HEK293 (cell line): ENCODE measurements at regions not wholly inside any gene's neighbourhood (a gene's known extent, or its start where the extent isn't known, plus 50 kb on each side); places are given as distances from the start of the nearest gene placed in this dataset.
A peak's percentile ranks its signal among the peaks of the same experiment; 100 is the strongest.

ENCODE experiments used
- CTCF ChIA-PET: fragments of 350-600 bp; formaldehyde crosslinking; extraction: SDS; loops from one replicate; lab custom pipeline; 2021; ENCODE audit warnings: antibody characterized with exemption; lab: Yijun Ruan, JAX
- POLR2A ChIA-PET: fragments of 300-600 bp; formaldehyde crosslinking; extraction: SDS; loops from one replicate; lab custom pipeline; 2020; ENCODE audit warnings: antibody characterized with exemption, inconsistent platforms; lab: Yijun Ruan, JAX
- H3K27ac ChIP-seq: fragments of 200-500 bp; sonication (Bioruptor generic); 2 replicates; pipeline ENCODE4 v1.5.1; 2014; ENCODE audit warnings: low read depth, low read length, control low read depth, inconsistent platforms; ENCODE audit errors: extremely low read depth
- H3K36me3 ChIP-seq, 2 experiments: fragments of 200-500 bp in 1 of 2; sonication (Bioruptor generic) in 1 of 2; 1 replicate in 1 of 2; 2 replicates in 1 of 2; pipeline ENCODE4 v1.5.1; 2014 to 2017; ENCODE audit warnings: inconsistent platforms in 2 of 2, low read length in 2 of 2; ENCODE audit not compliant: control insufficient read depth in 2 of 2, insufficient read depth in 1 of 2
- H3K4me1 ChIP-seq: fragments of 200-500 bp; sonication (Bioruptor generic); 2 replicates; pipeline ENCODE4 v1.5.1; 2014; ENCODE audit warnings: mild to moderate bottlenecking, low read length, inconsistent platforms; ENCODE audit not compliant: control insufficient read depth, insufficient read depth
- H3K4me3 ChIP-seq: 2 replicates; pipeline ENCODE4 v1.5.1; 2011; ENCODE audit warnings: low read depth, mild to moderate bottlenecking, control low read depth, low read length, moderate library complexity
- H3K9me3 ChIP-seq: fragments of 200-500 bp; sonication (Bioruptor generic); 2 replicates; pipeline ENCODE4 v1.5.1; 2014; ENCODE audit warnings: low read depth, low read length, inconsistent platforms; ENCODE audit not compliant: control insufficient read depth, insufficient read depth
- FEZF1 ChIP-seq: fragments of 450-650 bp; formaldehyde crosslinking; IDR thresholded peaks from 2 replicates; pipeline ENCODE4 v1.5.1; 2016; ENCODE audit warnings: missing biosample characterization, missing genetic modification characterization
- KLF8 ChIP-seq: fragments of 450-650 bp; formaldehyde crosslinking; IDR thresholded peaks from 2 replicates; pipeline ENCODE4 v1.5.1; 2016; ENCODE audit warnings: missing biosample characterization, missing genetic modification characterization
- MYNN ChIP-seq: fragments of 450-650 bp; formaldehyde crosslinking; IDR thresholded peaks from 2 replicates; pipeline ENCODE4 v1.5.1; 2016; ENCODE audit warnings: missing biosample characterization, missing genetic modification characterization, borderline replicate concordance
- OSR2 ChIP-seq: fragments of 450-650 bp; formaldehyde crosslinking; IDR thresholded peaks from 2 replicates; pipeline ENCODE4 v1.5.1; 2016; ENCODE audit warnings: missing biosample characterization, missing genetic modification characterization
- OVOL3 ChIP-seq: fragments of 450-650 bp; formaldehyde crosslinking; IDR thresholded peaks from 2 replicates; pipeline ENCODE4 v1.5.1; 2016; ENCODE audit warnings: missing biosample characterization, missing genetic modification characterization
- ZBTB20 ChIP-seq: fragments of 450-650 bp; formaldehyde crosslinking; IDR thresholded peaks from 2 replicates; pipeline ENCODE4 v1.5.1; 2016; ENCODE audit warnings: missing biosample characterization, missing genetic modification characterization
- ZNF121 ChIP-seq: fragments of 450-650 bp; formaldehyde crosslinking; IDR thresholded peaks from 2 replicates; pipeline ENCODE4 v1.5.1; 2016; ENCODE audit warnings: missing biosample characterization, missing genetic modification characterization
- ZNF366 ChIP-seq: fragments of 450-650 bp; formaldehyde crosslinking; conservative IDR thresholded peaks from 2 replicates; pipeline ENCODE4 v1.5.1; 2016; ENCODE audit warnings: missing biosample characterization, missing genetic modification characterization
- ZNF473 ChIP-seq: fragments of 450-650 bp; formaldehyde crosslinking; IDR thresholded peaks from 2 replicates; pipeline ENCODE4 v1.5.1; 2017; ENCODE audit warnings: missing biosample characterization, missing genetic modification characterization
- ZNF544 ChIP-seq: fragments of 450-650 bp; formaldehyde crosslinking; IDR thresholded peaks from 2 replicates; pipeline ENCODE4 v1.5.0; 2017; ENCODE audit warnings: missing biosample characterization, missing genetic modification characterization
- ZNF654 ChIP-seq: fragments of 450-650 bp; formaldehyde crosslinking; IDR thresholded peaks from 2 replicates; pipeline ENCODE4 v1.5.1; 2016; ENCODE audit warnings: low read depth, missing biosample characterization, missing genetic modification characterization
- ZNF677 ChIP-seq: fragments of 450-650 bp; IDR thresholded peaks from 2 replicates; pipeline ENCODE4 v1.5.0; 2018; ENCODE audit warnings: missing biosample characterization, mild to moderate bottlenecking, missing genetic modification characterization, moderate library complexity
- ZNF843 ChIP-seq: fragments of 450-650 bp; formaldehyde crosslinking; IDR thresholded peaks from 2 replicates; pipeline ENCODE4 v1.5.1; 2016; ENCODE audit warnings: missing biosample characterization, missing genetic modification characterization
- ZXDB ChIP-seq: fragments of 450-650 bp; formaldehyde crosslinking; IDR thresholded peaks from 2 replicates; pipeline ENCODE4 v1.5.1; 2016; ENCODE audit warnings: missing biosample characterization, missing genetic modification characterization
- TF ChIP-seq, protein P1 (sequence below): fragments of 450-650 bp; formaldehyde crosslinking; IDR thresholded peaks from 2 replicates; pipeline ENCODE4 v1.5.1; 2017; ENCODE audit warnings: missing biosample characterization, missing genetic modification characterization
- TF ChIP-seq, protein P2 (sequence below): fragments of 450-650 bp; formaldehyde crosslinking; IDR thresholded peaks from 2 replicates; pipeline ENCODE4 v1.5.1; 2016; ENCODE audit warnings: missing biosample characterization, missing genetic modification characterization
- TF ChIP-seq, protein P3 (sequence below): fragments of 450-650 bp; formaldehyde crosslinking; IDR thresholded peaks from 2 replicates; pipeline ENCODE4 v1.5.1; 2017; ENCODE audit warnings: missing biosample characterization, missing genetic modification characterization
- TF ChIP-seq, protein P4 (sequence below): fragments of 450-650 bp; formaldehyde crosslinking; IDR thresholded peaks from 2 replicates; pipeline ENCODE4 v1.5.1; 2016; ENCODE audit warnings: missing biosample characterization, missing genetic modification characterization
- TF ChIP-seq, protein P5 (sequence below): fragments of 450-650 bp; formaldehyde crosslinking; IDR thresholded peaks from 2 replicates; pipeline ENCODE4 v1.5.1; 2016; ENCODE audit warnings: missing biosample characterization, missing genetic modification characterization
- TF ChIP-seq, protein P6 (sequence below): fragments of 450-650 bp; formaldehyde crosslinking; IDR thresholded peaks from 2 replicates; pipeline ENCODE4 v1.5.1; 2017; ENCODE audit warnings: missing biosample characterization, missing genetic modification characterization

DNA sequence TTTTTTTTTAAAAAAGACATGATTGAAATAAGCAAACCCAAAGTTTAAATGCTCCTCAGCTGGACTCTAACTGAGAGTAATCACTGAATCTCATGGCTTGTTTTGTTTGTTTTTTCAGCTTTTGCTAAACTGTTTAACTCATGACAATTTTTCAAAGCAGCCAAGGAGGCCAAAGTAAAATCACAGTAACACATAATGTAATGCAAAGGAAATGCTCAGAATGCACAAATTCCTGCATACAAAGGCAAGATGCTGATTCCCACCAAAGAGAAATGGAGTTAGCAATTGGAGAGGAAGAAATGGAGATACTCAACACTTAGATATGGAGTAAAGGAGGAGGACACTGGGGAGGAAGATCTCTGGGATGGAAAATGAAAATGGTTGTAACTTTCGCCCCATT, 126.2 kb upstream of the SOX5 start:
- peaks cover 36% of the 10 kb centered on the region for H3K4me1 ChIP-seq
- no peak overlapping the region for H3K27ac ChIP-seq
- CTCF ChIA-PET, result interaction anchor here (0.6 to 0.7 kb wide), 2 partner anchors 67 to 1131 kb away, joined by 5 to 6 read pairs; no protein-coding TSS in a partner anchor
- no peaks in the 10 kb centered on the region for H3K36me3 ChIP-seq
- no peak overlapping the region for H3K4me3 ChIP-seq
- POLR2A ChIA-PET, result no interaction called here
- H3K9me3 ChIP-seq, result no peaks in the 10 kb centered on the region
- TF ChIP-seq ZNF544 (tag by site-specific recombination) (no peak), ZBTB20 (tag by site-specific recombination) (0 out of 2 replicates have a peak, but pooled peaks have one; percentile 13)

DNA sequence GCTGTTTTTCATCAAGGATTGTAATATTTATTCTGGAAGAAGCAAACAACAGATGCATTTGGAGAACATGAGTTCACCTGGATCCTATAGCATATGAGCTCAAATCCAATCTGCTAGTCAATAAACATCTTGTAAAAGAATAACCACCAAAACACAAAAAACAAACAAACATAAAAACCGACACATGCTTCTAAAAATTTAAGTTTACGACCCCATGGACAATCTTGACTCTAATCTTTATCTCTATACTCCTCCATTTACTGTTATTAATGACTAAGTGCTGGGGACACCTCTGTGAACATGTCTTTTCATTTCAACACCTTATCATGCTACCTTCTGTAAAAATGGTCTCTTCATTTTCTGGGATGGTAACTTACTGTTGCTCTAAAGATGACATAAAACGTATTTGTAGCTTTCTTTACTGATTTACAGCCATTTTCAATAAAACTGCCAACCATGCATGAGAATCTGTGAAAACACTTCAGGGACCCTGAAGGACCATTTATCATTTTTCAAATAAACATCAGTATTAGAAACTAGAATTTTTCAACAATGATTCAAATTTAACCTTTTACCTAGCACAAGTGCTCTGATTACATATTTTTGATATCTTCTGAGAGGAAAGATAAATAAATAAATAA, 123.8 kb upstream of the SOX5 start:
- H3K4me1 ChIP-seq, result peaks cover 38% of the 10 kb centered on the region
- ChIA-PET POLR2A (no interaction called here), CTCF (no interaction called here)
- no peak overlapping the region for H3K27ac ChIP-seq
- no peak overlapping the region for H3K4me3 ChIP-seq
- H3K36me3 ChIP-seq, result no peaks in the 10 kb centered on the region
- TF ChIP-seq, protein P1, sequence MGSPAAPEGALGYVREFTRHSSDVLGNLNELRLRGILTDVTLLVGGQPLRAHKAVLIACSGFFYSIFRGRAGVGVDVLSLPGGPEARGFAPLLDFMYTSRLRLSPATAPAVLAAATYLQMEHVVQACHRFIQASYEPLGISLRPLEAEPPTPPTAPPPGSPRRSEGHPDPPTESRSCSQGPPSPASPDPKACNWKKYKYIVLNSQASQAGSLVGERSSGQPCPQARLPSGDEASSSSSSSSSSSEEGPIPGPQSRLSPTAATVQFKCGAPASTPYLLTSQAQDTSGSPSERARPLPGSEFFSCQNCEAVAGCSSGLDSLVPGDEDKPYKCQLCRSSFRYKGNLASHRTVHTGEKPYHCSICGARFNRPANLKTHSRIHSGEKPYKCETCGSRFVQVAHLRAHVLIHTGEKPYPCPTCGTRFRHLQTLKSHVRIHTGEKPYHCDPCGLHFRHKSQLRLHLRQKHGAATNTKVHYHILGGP (tag by site-specific recombination), result peak; percentile 55; the same call in 1 of the 2 replicates
- TF ChIP-seq ZXDB (tag by site-specific recombination), result peak; percentile 43; the same call in 1 of the 2 replicates
- peak; percentile 69 for TF ChIP-seq FEZF1 (tag by site-specific recombination)
- TF ChIP-seq, protein P2, sequence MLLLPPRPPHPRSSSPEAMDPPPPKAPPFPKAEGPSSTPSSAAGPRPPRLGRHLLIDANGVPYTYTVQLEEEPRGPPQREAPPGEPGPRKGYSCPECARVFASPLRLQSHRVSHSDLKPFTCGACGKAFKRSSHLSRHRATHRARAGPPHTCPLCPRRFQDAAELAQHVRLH (tag by site-specific recombination), result peak; percentile 23; the same call in 1 of the 2 replicates
- peak; percentile 79 for TF ChIP-seq ZNF843 (tag by site-specific recombination)
- TF ChIP-seq OSR2 (tag by site-specific recombination), result peak; percentile 38; the same call in 1 of the 2 replicates
- TF ChIP-seq, protein P3, sequence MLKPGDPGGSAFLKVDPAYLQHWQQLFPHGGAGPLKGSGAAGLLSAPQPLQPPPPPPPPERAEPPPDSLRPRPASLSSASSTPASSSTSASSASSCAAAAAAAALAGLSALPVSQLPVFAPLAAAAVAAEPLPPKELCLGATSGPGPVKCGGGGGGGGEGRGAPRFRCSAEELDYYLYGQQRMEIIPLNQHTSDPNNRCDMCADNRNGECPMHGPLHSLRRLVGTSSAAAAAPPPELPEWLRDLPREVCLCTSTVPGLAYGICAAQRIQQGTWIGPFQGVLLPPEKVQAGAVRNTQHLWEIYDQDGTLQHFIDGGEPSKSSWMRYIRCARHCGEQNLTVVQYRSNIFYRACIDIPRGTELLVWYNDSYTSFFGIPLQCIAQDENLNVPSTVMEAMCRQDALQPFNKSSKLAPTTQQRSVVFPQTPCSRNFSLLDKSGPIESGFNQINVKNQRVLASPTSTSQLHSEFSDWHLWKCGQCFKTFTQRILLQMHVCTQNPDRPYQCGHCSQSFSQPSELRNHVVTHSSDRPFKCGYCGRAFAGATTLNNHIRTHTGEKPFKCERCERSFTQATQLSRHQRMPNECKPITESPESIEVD (tag by site-specific recombination), result peak; percentile 70
- TF ChIP-seq ZNF366, result 0 out of 2 replicates have a peak, but pooled peaks have one; percentile 32
- no peak for TF ChIP-seq ZNF654 (tag by site-specific recombination)
- TF ChIP-seq, protein P4, sequence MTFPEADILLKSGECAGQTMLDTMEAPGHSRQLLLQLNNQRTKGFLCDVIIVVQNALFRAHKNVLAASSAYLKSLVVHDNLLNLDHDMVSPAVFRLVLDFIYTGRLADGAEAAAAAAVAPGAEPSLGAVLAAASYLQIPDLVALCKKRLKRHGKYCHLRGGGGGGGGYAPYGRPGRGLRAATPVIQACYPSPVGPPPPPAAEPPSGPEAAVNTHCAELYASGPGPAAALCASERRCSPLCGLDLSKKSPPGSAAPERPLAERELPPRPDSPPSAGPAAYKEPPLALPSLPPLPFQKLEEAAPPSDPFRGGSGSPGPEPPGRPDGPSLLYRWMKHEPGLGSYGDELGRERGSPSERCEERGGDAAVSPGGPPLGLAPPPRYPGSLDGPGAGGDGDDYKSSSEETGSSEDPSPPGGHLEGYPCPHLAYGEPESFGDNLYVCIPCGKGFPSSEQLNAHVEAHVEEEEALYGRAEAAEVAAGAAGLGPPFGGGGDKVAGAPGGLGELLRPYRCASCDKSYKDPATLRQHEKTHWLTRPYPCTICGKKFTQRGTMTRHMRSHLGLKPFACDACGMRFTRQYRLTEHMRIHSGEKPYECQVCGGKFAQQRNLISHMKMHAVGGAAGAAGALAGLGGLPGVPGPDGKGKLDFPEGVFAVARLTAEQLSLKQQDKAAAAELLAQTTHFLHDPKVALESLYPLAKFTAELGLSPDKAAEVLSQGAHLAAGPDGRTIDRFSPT (tag by site-specific recombination), result peak; percentile 17; the same call in 1 of the 2 replicates
- TF ChIP-seq KLF8, result 0 out of 2 replicates have a peak, but pooled peaks have one; percentile 29
- TF ChIP-seq MYNN, result no peak
- TF ChIP-seq ZNF121 (tag by site-specific recombination), result no peak
- H3K9me3 ChIP-seq, result no peaks in the 10 kb centered on the region

DNA sequence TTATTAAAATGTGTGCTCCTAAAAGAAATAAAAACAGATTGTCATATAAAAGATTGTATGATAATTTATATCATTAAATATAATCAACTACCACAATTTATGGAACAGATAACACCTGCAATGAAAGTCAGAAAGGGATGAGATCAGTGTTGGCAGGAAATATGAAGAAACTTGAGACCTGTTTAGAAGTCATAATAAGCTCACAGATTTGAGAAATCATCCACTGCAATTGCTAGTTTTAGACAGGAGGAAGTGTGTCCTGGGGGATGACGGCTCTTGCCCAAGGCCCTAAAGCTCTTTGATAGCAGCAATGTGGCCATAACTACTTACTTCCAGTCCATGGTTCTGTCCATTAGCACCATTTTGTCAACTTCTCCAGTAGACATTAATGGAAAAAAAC, 122.8 kb upstream of the SOX5 start:
- Histone ChIP-seq H3K9me3 (no peaks in the 10 kb centered on the region), H3K4me3 (no peak overlapping the region), H3K4me1 (peaks cover 38% of the 10 kb centered on the region), H3K36me3 (no peaks in the 10 kb centered on the region), H3K27ac (no peak overlapping the region)
- ChIA-PET CTCF (interaction anchor here (0.7 kb wide), 1 partner anchor 10 kb away, joined by 3 read pairs; no protein-coding TSS in a partner anchor), POLR2A (no interaction called here)
- peak; percentile 37; the same call in 1 of the 2 replicates for TF ChIP-seq OVOL3 (tag by site-specific recombination)
- TF ChIP-seq KLF8, result peak; percentile 75
- TF ChIP-seq, protein P5, sequence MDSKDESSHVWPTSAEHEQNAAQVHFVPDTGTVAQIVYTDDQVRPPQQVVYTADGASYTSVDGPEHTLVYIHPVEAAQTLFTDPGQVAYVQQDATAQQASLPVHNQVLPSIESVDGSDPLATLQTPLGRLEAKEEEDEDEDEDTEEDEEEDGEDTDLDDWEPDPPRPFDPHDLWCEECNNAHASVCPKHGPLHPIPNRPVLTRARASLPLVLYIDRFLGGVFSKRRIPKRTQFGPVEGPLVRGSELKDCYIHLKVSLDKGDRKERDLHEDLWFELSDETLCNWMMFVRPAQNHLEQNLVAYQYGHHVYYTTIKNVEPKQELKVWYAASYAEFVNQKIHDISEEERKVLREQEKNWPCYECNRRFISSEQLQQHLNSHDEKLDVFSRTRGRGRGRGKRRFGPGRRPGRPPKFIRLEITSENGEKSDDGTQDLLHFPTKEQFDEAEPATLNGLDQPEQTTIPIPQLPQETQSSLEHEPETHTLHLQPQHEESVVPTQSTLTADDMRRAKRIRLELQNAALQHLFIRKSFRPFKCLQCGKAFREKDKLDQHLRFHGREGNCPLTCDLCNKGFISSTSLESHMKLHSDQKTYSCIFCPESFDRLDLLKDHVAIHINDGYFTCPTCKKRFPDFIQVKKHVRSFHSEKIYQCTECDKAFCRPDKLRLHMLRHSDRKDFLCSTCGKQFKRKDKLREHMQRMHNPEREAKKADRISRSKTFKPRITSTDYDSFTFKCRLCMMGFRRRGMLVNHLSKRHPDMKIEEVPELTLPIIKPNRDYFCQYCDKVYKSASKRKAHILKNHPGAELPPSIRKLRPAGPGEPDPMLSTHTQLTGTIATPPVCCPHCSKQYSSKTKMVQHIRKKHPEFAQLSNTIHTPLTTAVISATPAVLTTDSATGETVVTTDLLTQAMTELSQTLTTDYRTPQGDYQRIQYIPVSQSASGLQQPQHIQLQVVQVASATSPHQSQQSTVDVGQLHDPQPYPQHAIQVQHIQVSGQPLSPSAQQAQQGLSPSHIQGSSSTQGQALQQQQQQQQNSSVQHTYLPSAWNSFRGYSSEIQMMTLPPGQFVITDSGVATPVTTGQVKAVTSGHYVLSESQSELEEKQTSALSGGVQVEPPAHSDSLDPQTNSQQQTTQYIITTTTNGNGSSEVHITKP (tag by site-specific recombination), result peak; percentile 50
- peak; percentile 43; the same call in 1 of the 2 replicates for TF ChIP-seq OSR2 (tag by site-specific recombination)
- no peak for TF ChIP-seq ZNF677 (tag by site-specific recombination)
- TF ChIP-seq, protein P6, sequence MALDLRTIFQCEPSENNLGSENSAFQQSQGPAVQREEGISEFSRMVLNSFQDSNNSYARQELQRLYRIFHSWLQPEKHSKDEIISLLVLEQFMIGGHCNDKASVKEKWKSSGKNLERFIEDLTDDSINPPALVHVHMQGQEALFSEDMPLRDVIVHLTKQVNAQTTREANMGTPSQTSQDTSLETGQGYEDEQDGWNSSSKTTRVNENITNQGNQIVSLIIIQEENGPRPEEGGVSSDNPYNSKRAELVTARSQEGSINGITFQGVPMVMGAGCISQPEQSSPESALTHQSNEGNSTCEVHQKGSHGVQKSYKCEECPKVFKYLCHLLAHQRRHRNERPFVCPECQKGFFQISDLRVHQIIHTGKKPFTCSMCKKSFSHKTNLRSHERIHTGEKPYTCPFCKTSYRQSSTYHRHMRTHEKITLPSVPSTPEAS (tag by site-specific recombination), result 0 out of 2 replicates have a peak, but pooled peaks have one; percentile 19
- no peak for TF ChIP-seq ZNF473 (tag by site-specific recombination)
